ENCODE measurements at regions not wholly inside any gene's neighbourhood (a gene's known extent, or its start where the extent isn't known, plus 50 kb on each side); places are given as distances from the start of the nearest gene placed in this dataset.

DNA sequence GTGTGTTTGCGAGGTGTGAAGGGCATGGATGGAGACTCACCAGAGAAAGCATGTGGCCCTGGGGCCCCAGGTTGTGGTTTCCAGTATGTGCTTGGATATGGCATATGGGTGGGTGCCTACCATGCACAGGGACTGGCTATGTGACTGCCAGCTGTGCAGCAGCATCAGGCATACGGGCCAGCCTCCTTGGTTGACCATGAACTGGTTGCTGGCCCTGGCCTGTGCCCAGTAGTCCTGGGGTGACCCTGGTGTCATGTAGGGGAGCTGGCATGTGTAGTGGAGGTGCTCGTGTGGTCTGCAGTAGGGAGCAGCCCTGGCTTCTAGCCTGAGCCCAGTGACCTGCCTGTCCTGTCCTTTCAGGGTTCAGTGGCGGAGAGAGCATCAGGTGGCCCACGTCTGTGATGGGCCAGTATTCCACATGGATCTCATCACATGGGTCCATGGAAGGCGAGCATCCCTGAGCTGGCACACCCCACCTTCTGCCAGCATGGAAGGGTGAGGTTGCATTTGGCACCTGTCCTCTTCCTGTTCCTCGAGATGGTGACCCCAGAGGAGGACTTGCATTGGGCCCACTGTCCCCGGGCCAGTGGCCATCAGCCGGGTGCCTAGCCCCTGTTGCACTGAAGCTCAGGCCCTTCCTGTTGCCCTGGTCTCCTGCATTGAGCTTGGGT lies 228.9 kb downstream of the SNRPN start:
- ChIA-PET POLR2A (no interaction called here), CTCF (no interaction called here)
- no peak for DNase-seq (ENCODE audit: low read depth, low spot score)
- Histone ChIP-seq H3K9me3 (ENCODE audit: control insufficient read depth, insufficient read depth, low read length) (peaks cover 94% of the 10 kb centered on the region), H3K27ac (ENCODE audit: low read depth, low read length) (no peak overlapping the region), H3K27me3 (ENCODE audit: control insufficient read depth, insufficient read depth, low read length) (no peaks in the 10 kb centered on the region), H3K4me3 (ENCODE audit: low read depth, low read length) (no peak overlapping the region)
- TF ChIP-seq, protein P1, sequence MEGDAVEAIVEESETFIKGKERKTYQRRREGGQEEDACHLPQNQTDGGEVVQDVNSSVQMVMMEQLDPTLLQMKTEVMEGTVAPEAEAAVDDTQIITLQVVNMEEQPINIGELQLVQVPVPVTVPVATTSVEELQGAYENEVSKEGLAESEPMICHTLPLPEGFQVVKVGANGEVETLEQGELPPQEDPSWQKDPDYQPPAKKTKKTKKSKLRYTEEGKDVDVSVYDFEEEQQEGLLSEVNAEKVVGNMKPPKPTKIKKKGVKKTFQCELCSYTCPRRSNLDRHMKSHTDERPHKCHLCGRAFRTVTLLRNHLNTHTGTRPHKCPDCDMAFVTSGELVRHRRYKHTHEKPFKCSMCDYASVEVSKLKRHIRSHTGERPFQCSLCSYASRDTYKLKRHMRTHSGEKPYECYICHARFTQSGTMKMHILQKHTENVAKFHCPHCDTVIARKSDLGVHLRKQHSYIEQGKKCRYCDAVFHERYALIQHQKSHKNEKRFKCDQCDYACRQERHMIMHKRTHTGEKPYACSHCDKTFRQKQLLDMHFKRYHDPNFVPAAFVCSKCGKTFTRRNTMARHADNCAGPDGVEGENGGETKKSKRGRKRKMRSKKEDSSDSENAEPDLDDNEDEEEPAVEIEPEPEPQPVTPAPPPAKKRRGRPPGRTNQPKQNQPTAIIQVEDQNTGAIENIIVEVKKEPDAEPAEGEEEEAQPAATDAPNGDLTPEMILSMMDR (IDR thresholded peaks at IDR 0.05; ENCODE audit: low read depth, low read length), result no peak

DNA sequence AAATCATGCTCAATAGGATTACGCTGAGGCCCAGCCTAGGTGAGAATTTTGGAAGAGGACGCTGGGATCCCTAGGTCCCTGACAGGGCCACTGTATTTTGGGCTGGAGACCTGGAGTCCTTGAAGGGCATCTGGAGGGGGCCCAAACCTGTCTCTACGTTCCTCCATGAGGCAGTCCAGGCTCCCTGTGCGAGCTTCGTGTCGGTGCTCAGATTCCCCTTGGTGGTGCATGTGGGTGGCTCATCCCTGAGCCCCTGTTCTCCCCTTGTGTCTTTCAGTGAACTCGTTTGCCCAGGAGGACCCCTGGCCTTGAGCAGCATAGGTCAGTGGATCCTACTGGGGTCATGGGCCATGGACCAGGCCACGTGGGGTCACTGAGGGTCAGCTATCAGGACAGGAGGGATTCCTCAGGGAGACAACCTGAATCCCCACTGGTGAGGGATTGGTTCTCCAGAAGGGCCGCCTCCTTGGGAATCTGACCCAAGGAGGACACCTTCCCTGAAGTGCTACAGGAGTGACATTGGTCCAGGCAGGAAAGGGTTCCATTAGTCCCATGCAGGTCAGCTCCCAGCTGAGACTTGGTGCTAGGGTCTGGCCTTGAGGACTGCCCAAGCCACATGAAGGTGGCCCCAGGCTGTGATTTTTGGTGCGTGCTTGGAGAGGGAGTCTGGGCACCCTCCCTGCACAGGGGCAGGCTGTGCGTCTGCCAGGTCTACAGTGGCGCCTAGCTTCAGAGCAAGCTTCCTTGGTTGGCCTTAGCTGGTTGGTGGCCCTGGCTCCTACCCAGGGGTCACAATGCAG lies 229.8 kb downstream of the SNRPN start:
- CTCF ChIA-PET, result no interaction called here
- peaks cover 94% of the 10 kb centered on the region for H3K9me3 ChIP-seq (ENCODE audit: control insufficient read depth, insufficient read depth, low read length)
- TF ChIP-seq, protein P1 (IDR thresholded peaks at IDR 0.05; ENCODE audit: low read depth, low read length), result no peak
- POLR2A ChIA-PET, result no interaction called here
- H3K27me3 ChIP-seq (ENCODE audit: control insufficient read depth, insufficient read depth, low read length), result no peaks in the 10 kb centered on the region
- no peak overlapping the region for H3K4me3 ChIP-seq (ENCODE audit: low read depth, low read length)
- H3K27ac ChIP-seq (ENCODE audit: low read depth, low read length), result no peak overlapping the region
- DNase-seq (ENCODE audit: low read depth, low spot score), result no peak

DNA sequence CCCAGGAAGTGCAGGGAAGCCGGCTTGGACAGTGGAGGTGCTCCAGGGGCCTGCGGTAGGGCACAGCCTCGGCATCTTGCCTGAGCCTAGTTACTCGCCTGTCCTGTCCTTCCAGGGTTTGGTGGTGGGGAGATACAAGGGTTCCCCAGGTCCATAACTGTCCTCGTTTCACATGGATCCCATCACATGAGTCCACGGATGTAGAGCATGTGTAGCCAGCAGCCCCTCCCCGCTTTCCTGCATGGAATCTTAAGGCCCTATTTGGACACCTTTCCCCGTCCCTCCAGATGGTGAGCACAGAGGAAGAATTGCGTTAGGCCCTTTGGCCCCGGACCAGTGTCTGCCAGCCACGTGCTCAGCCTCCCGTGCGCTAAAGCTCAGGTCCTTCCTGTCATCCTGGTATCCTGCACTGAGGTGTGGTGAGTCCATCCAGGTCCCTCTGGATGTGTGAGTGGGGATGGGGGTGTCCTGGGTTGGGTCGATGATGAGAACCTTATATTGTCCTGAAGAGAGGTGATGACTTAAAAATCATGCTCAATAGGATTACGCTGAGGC lies 230.4 kb downstream of the SNRPN start:
- DNase-seq (ENCODE audit: low read depth, low spot score), result no peak

DNA sequence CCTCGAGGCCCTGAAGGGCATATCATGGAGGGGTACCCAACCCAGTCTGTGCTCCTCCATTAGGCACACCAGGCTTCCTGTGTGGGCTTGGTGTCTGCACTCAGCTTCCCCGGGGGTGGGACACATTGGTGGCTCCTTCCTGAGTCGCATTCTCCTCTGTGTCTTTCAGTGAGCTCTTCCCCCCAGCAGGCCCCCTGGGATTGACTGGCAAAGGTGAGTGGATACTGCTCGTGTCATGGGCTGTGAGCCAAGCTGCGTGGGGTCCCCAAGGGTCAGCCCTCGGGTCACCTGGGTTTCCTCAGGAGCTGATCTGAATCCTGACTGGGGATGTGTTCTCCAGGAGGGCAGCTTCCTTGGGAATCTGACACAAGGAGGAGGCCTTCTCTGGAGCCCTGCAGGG lies 231.0 kb downstream of the SNRPN start:
- Histone ChIP-seq H3K27me3 (ENCODE audit: control insufficient read depth, insufficient read depth, low read length) (no peaks in the 10 kb centered on the region), H3K4me3 (ENCODE audit: low read depth, low read length) (no peak overlapping the region), H3K9me3 (ENCODE audit: control insufficient read depth, insufficient read depth, low read length) (peaks cover 100% of the 10 kb centered on the region), H3K27ac (ENCODE audit: low read depth, low read length) (no peak overlapping the region)
- TF ChIP-seq, protein P1 (IDR thresholded peaks at IDR 0.05; ENCODE audit: low read depth, low read length), result no peak
- CTCF ChIA-PET, result no interaction called here
- no peak for DNase-seq (ENCODE audit: low read depth, low spot score)
- POLR2A ChIA-PET, result no interaction called here

More for the DNA sequence above, 230.4 kb downstream of the SNRPN start:
- Histone ChIP-seq H3K4me3 (ENCODE audit: low read depth, low read length) (no peak overlapping the region), H3K27me3 (ENCODE audit: control insufficient read depth, insufficient read depth, low read length) (no peaks in the 10 kb centered on the region), H3K27ac (ENCODE audit: low read depth, low read length) (no peak overlapping the region), H3K9me3 (ENCODE audit: control insufficient read depth, insufficient read depth, low read length) (peaks cover 100% of the 10 kb centered on the region)
- TF ChIP-seq, protein P1 (IDR thresholded peaks at IDR 0.05; ENCODE audit: low read depth, low read length), result no peak
- ChIA-PET POLR2A (no interaction called here), CTCF (no interaction called here)

DNA sequence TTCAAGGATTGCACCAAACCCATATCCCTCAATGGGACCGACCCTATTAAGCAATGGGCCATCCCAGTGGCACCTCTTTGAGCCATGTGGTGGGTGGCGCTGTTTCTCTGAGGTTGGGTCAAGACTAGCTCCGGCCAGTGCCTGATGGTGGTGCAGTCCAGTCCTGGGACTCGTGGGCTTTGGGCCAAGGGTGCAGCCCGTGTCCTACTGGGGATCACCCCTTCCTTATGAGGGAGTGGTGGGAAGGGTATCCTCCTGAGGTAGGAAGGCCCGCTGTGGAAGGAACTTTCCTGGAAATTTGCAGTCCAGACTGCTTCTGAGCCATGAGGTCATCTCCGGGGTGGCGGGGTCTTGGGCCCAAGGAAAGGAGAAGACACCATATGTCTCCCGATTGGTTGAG lies 231.6 kb downstream of the SNRPN start:
- Histone ChIP-seq H3K9me3 (ENCODE audit: control insufficient read depth, insufficient read depth, low read length) (peaks cover 100% of the 10 kb centered on the region), H3K27me3 (ENCODE audit: control insufficient read depth, insufficient read depth, low read length) (no peaks in the 10 kb centered on the region), H3K4me3 (ENCODE audit: low read depth, low read length) (no peak overlapping the region), H3K27ac (ENCODE audit: low read depth, low read length) (no peak overlapping the region)
- POLR2A ChIA-PET, result no interaction called here
- no peak for DNase-seq (ENCODE audit: low read depth, low spot score)
- TF ChIP-seq, protein P1 (IDR thresholded peaks at IDR 0.05; ENCODE audit: low read depth, low read length), result no peak
- CTCF ChIA-PET, result no interaction called here
